Medulla oblongata (tissue), 1 donor: ENCODE measurements at regions not wholly inside any gene's neighbourhood (a gene's known extent, or its start where the extent isn't known, plus 50 kb on each side); places are given as distances from the start of the nearest gene placed in this dataset.

Experiments
- DNase-seq: peaks from one replicate; pipeline ENCODE4 v3.0.0-alpha.2; 2015; ENCODE audit errors: extremely low spot score

GRCh38 chr1:62917314-62917713 lies 133.4 kb downstream of the ATG4C start:
- no peak for DNase-seq

GRCh38 chr1:62917805-62918204 lies 133.9 kb downstream of the ATG4C start:
- DNase-seq = no peak

- no peak for DNase-seq
Measured at GRCh38 chr1:62918700-62919099, 134.8 kb downstream of the ATG4C start.

- DNase-seq = no peak
Measured at GRCh38 chr1:62922006-62922405, 138.1 kb downstream of the ATG4C start.

- no peak for DNase-seq
Measured at GRCh38 chr1:62924983-62925790, 141.3 kb downstream of the ATG4C start.

GRCh38 chr1:62926681-62927252 lies 142.8 kb downstream of the ATG4C start:
- no peak for DNase-seq

- DNase-seq = no peak
Measured at GRCh38 chr1:62928885-62929284, 145.0 kb downstream of the ATG4C start.

GRCh38 chr1:62937634-62938296 lies 153.8 kb downstream of the ATG4C start:
- no peak for DNase-seq

- peak; percentile 52 for DNase-seq
Measured at GRCh38 chr1:62941780-62942179, 157.8 kb downstream of the ATG4C start.

- DNase-seq = no peak
Measured at GRCh38 chr1:62946511-62946910, 162.6 kb downstream of the ATG4C start.

GRCh38 chr1:62951428-62951827 lies 167.5 kb downstream of the ATG4C start:
- no peak for DNase-seq

GRCh38 chr1:62952596-62952995 lies 168.7 kb downstream of the ATG4C start:
- no peak for DNase-seq

GRCh38 chr1:62953633-62954032 lies 169.7 kb downstream of the ATG4C start:
- DNase-seq = no peak

GRCh38 chr1:62954758-62955157 lies 170.8 kb downstream of the ATG4C start:
- DNase-seq = no peak

- no peak for DNase-seq
Measured at GRCh38 chr1:62955666-62956065, 171.7 kb downstream of the ATG4C start.

- no peak for DNase-seq
Measured at GRCh38 chr1:62962014-62962812, 178.3 kb downstream of the ATG4C start.

GRCh38 chr1:62962901-62963776 lies 179.2 kb downstream of the ATG4C start:
- DNase-seq = peak; percentile 20

- no peak for DNase-seq
Measured at GRCh38 chr1:62964141-62964540, 180.2 kb downstream of the ATG4C start.

- DNase-seq = no peak
Measured at GRCh38 chr1:62967031-62967430, 183.1 kb downstream of the ATG4C start.

- no peak for DNase-seq
Measured at GRCh38 chr1:62977366-62977765, 193.4 kb downstream of the ATG4C start.

GRCh38 chr1:62978741-62979140 lies 194.8 kb downstream of the ATG4C start:
- no peak for DNase-seq
